Fibroblast of lung (primary cell): ENCODE measurements at regions not wholly inside any gene's neighbourhood (a gene's known extent, or its start where the extent isn't known, plus 50 kb on each side); places are given as distances from the start of the nearest gene placed in this dataset.

Experiments
- EZH2 ChIP-seq: IDR thresholded peaks from 2 replicates; pipeline ENCODE4 v1.5.1; 2012; ENCODE audit warnings: low read length, control low read depth, mild to moderate bottlenecking; ENCODE audit errors: missing control alignments
- TF ChIP-seq, protein P1 (sequence below), 2 donors: IDR thresholded peaks in 1 of 2; conservative IDR thresholded peaks in 1 of 2; 1 replicate in 1 of 2; 2 replicates in 1 of 2; pipeline ENCODE4 v1.5.1; 2011 to 2012; ENCODE audit warnings: low read length in 2 of 2, control low read depth in 1 of 2, inconsistent platforms in 1 of 2, low read depth in 1 of 2, mild to moderate bottlenecking in 1 of 2

DNA sequence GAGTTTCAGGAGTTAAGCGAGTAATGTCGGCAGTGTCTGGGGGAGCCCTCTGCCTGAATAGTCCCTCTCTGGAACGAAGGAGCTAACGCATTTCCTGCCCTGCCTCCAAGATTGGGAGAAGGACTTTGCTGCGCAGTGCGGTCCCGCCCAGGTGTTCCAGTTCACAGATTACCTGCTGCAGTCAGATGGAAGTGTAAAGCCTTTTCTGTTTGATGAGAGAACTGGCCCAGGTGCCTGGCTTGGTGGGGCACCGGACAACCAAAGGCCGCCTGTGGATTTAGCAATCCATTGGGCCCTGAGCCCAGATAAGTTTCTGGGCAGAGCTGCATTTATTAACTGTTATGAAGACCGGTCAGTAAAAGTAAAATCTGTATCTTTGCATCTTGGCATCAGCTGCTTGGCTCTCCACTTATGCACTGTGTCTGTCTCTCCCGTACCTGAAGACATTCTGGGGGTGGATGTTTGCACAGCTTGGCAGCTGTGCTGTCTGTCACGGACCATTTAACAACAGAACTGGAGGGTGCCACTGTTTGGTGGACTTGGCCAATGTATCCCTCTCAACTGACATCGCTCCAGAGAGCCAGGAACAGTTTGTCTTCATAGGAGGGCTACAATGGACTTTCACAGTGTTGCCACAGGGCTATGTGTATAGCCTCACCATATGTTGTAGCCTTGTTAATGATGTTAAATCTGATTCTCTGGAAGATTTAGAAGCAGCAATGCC lies 654.7 kb upstream of the ZWINT start:
- TF ChIP-seq, protein P1, sequence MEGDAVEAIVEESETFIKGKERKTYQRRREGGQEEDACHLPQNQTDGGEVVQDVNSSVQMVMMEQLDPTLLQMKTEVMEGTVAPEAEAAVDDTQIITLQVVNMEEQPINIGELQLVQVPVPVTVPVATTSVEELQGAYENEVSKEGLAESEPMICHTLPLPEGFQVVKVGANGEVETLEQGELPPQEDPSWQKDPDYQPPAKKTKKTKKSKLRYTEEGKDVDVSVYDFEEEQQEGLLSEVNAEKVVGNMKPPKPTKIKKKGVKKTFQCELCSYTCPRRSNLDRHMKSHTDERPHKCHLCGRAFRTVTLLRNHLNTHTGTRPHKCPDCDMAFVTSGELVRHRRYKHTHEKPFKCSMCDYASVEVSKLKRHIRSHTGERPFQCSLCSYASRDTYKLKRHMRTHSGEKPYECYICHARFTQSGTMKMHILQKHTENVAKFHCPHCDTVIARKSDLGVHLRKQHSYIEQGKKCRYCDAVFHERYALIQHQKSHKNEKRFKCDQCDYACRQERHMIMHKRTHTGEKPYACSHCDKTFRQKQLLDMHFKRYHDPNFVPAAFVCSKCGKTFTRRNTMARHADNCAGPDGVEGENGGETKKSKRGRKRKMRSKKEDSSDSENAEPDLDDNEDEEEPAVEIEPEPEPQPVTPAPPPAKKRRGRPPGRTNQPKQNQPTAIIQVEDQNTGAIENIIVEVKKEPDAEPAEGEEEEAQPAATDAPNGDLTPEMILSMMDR (conservative IDR thresholded peaks at IDR 0.05 in 1 of 2, IDR thresholded peaks at IDR 0.05 in 1 of 2; ENCODE audit: low read depth in 1 of 2, low read length in 2 of 2) = no peak
- TF ChIP-seq EZH2 = no peak
